HCT116 (cell line): ENCODE measurements at regions not wholly inside any gene's neighbourhood (a gene's known extent, or its start where the extent isn't known, plus 50 kb on each side); places are given as distances from the start of the nearest gene placed in this dataset.

Experiments used
- CTCF ChIP-seq, 3 experiments: fragments of 200-600 bp in 1 of 3; sonication (generic) in 1 of 3; IDR thresholded peaks in 2 of 3; conservative IDR thresholded peaks in 1 of 3; 2 replicates each; pipeline ENCODE4 v1.5.1; 2012 to 2017; ENCODE audit warnings: low read depth in 2 of 3, low read length in 2 of 3, antibody characterized with exemption in 1 of 3, borderline replicate concordance in 1 of 3, control low read depth in 1 of 3, mild to moderate bottlenecking in 1 of 3, mixed read lengths in 1 of 3, mixed run types in 1 of 3, moderate library complexity in 1 of 3; ENCODE audit not compliant: insufficient read depth in 1 of 3
- EZH2 ChIP-seq: fragments of 200-600 bp; sonication (generic); IDR thresholded peaks from 2 replicates; pipeline ENCODE4 v1.6.1; 2017; ENCODE audit warnings: antibody characterized with exemption, mixed run types
- EZH2phosphoT487 ChIP-seq: fragments of 200-600 bp; IDR thresholded peaks from 2 replicates; pipeline ENCODE4 v1.6.1; 2018; ENCODE audit warnings: antibody characterized with exemption, borderline replicate concordance
- JUND ChIP-seq: IDR thresholded peaks from 2 replicates; pipeline ENCODE4 v1.6.1; 2012
- MAX ChIP-seq: IDR thresholded peaks from 2 replicates; pipeline ENCODE4 v1.6.1; 2012
- POLR2A ChIP-seq: IDR thresholded peaks from 2 replicates; pipeline ENCODE4 v1.7.0; 2011; ENCODE audit warnings: borderline replicate concordance; ENCODE audit not compliant: insufficient read depth, insufficient read length; ENCODE audit errors: extremely low read depth
- POLR2AphosphoS5 ChIP-seq: IDR thresholded peaks from 2 replicates; pipeline ENCODE4 v1.6.1; 2011; ENCODE audit warnings: mild to moderate bottlenecking, low read depth, low read length, moderate library complexity
- RAD21 ChIP-seq: IDR thresholded peaks from 2 replicates; pipeline ENCODE4 v1.6.1; 2012; ENCODE audit warnings: low read depth, mild to moderate bottlenecking
- TF ChIP-seq, protein P1 (sequence below): IDR thresholded peaks from 2 replicates; pipeline ENCODE4 v1.6.1; 2012; ENCODE audit warnings: low read depth
- TF ChIP-seq, protein P2 (sequence below): IDR thresholded peaks from 2 replicates; pipeline ENCODE4 v1.6.1; 2011; ENCODE audit warnings: mild to moderate bottlenecking, low read length, moderate library complexity; ENCODE audit not compliant: insufficient replicate concordance; ENCODE audit errors: extremely low read depth

DNA sequence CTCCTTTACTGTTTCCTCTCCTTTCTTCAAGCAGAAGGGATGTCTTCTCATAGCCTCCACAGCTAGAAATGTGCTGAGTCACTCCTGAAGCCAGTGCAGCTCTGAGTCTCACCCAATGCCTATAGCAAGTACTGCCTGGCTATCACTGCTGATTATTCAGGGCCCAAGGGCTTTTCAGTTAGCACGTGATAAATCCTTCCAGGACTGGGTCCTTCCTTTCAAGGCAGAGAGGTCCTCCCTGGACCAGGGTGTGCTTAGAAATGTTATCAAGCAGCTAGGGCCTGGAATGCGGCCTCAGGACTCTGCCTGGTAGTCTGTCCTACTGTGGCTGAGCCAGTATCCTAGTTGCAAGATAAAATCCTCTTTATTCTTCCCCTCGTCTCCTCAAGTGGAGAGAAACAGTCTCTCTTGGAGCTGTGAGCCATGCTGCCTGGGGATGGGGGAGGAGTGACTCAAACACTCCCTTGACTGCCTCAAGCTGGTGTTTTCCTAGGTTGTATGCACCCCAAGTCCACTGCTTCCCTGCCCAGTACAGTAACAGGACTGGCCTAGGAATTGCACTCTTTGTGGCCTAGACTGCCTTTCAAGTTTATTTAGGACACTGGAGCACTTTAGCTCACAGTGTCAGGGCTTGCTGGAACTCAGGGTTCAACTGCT is 198.7 kb upstream of the SERP2 start:
- TF ChIP-seq MAX (no peak), CTCF (IDR thresholded peaks at IDR 0.05 in 2 of 3, conservative IDR thresholded peaks at IDR 0.05 in 1 of 3; ENCODE audit: borderline replicate concordance in 1 of 3, insufficient read depth in 1 of 3, low read depth in 2 of 3, low read length in 2 of 3) (no peak), POLR2A (no peak), RAD21 (no peak), JUND (no peak), EZH2phosphoT487 (no peak), EZH2 (no peak), POLR2AphosphoS5 (no peak)
- TF ChIP-seq, protein P1, sequence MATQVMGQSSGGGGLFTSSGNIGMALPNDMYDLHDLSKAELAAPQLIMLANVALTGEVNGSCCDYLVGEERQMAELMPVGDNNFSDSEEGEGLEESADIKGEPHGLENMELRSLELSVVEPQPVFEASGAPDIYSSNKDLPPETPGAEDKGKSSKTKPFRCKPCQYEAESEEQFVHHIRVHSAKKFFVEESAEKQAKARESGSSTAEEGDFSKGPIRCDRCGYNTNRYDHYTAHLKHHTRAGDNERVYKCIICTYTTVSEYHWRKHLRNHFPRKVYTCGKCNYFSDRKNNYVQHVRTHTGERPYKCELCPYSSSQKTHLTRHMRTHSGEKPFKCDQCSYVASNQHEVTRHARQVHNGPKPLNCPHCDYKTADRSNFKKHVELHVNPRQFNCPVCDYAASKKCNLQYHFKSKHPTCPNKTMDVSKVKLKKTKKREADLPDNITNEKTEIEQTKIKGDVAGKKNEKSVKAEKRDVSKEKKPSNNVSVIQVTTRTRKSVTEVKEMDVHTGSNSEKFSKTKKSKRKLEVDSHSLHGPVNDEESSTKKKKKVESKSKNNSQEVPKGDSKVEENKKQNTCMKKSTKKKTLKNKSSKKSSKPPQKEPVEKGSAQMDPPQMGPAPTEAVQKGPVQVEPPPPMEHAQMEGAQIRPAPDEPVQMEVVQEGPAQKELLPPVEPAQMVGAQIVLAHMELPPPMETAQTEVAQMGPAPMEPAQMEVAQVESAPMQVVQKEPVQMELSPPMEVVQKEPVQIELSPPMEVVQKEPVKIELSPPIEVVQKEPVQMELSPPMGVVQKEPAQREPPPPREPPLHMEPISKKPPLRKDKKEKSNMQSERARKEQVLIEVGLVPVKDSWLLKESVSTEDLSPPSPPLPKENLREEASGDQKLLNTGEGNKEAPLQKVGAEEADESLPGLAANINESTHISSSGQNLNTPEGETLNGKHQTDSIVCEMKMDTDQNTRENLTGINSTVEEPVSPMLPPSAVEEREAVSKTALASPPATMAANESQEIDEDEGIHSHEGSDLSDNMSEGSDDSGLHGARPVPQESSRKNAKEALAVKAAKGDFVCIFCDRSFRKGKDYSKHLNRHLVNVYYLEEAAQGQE, result no peak
- TF ChIP-seq, protein P2, sequence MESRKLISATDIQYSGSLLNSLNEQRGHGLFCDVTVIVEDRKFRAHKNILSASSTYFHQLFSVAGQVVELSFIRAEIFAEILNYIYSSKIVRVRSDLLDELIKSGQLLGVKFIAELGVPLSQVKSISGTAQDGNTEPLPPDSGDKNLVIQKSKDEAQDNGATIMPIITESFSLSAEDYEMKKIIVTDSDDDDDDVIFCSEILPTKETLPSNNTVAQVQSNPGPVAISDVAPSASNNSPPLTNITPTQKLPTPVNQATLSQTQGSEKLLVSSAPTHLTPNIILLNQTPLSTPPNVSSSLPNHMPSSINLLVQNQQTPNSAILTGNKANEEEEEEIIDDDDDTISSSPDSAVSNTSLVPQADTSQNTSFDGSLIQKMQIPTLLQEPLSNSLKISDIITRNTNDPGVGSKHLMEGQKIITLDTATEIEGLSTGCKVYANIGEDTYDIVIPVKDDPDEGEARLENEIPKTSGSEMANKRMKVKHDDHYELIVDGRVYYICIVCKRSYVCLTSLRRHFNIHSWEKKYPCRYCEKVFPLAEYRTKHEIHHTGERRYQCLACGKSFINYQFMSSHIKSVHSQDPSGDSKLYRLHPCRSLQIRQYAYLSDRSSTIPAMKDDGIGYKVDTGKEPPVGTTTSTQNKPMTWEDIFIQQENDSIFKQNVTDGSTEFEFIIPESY, result no peak
